PC-9 (cell line): ENCODE measurements at regions not wholly inside any gene's neighbourhood (a gene's known extent, or its start where the extent isn't known, plus 50 kb on each side); places are given as distances from the start of the nearest gene placed in this dataset.

Experiments used
- BruUV-seq: library from RNA; stranded (reverse); fragments of 400-500 nt; replicated peaks from 2 replicates; lab custom pipeline; 2021; lab: Mats Ljungman, UMichigan
- CTCF ChIA-PET: fragments of 300-600 bp; sonication (Branson Sonifier 250); formaldehyde crosslinking; loops from one replicate; lab custom pipeline; 2022; ENCODE audit warnings: antibody characterized with exemption; lab: Charles Lee
- POLR2A ChIA-PET: fragments of 300-600 bp; sonication (Branson Sonifier 250); formaldehyde crosslinking; loops from one replicate; lab custom pipeline; 2022; ENCODE audit warnings: antibody characterized with exemption; ENCODE audit not compliant: unreplicated experiment; lab: Charles Lee
- DNase-seq, 2 experiments: peaks; one replicate each; pipeline versions ENCODE4 v3.0.0 to v3.0.0-alpha.2; 2015 to 2022; ENCODE audit warnings: mixed read lengths in 1 of 2
- H2AFZ ChIP-seq: fragments of 200-600 bp; sonication (generic); 2 replicates; pipeline ENCODE4 v1.8.1; 2017; ENCODE audit warnings: antibody characterized with exemption
- H3F3A ChIP-seq: fragments of 200-600 bp; sonication (generic); 2 replicates; pipeline ENCODE4 v1.8.1; 2017; ENCODE audit warnings: antibody characterized with exemption, mild to moderate bottlenecking, low read depth; ENCODE audit not compliant: insufficient read depth
- H3K27ac ChIP-seq: fragments of 200-600 bp; sonication (generic); 2 replicates; pipeline ENCODE4 v1.6.1; 2016; ENCODE audit warnings: mixed run types
- H3K27me3 ChIP-seq: fragments of 200-600 bp; sonication (generic); 2 replicates; pipeline ENCODE4 v1.6.1; 2016; ENCODE audit warnings: low read depth, mixed run types; ENCODE audit not compliant: insufficient read depth
- H3K36me3 ChIP-seq: fragments of 200-600 bp; sonication (generic); 2 replicates; pipeline ENCODE4 v1.6.1; 2016; ENCODE audit warnings: low read depth, mixed run types
- H3K4me1 ChIP-seq: fragments of 200-600 bp; sonication (generic); replicated peaks from 2 replicates; pipeline ENCODE4 v1.6.1; 2016; ENCODE audit warnings: mixed run types; ENCODE audit not compliant: insufficient read depth
- H3K4me2 ChIP-seq: fragments of 200-600 bp; sonication (generic); 2 replicates; pipeline ENCODE4 v1.6.1; 2017; ENCODE audit warnings: mixed run types
- H3K4me3 ChIP-seq: fragments of 200-600 bp; sonication (generic); 2 replicates; pipeline ENCODE4 v1.6.1; 2016; ENCODE audit warnings: mixed run types
- H3K79me2 ChIP-seq: fragments of 200-600 bp; sonication (generic); 2 replicates; pipeline ENCODE4 v1.6.1; 2017; ENCODE audit warnings: low read depth, mixed run types
- H3K9me2 ChIP-seq: fragments of 200-600 bp; sonication (generic); 2 replicates; pipeline ENCODE4 v1.8.1; 2017; ENCODE audit warnings: mild to moderate bottlenecking; ENCODE audit not compliant: insufficient read depth
- H3K9me3 ChIP-seq: fragments of 200-600 bp; sonication (generic); 2 replicates; pipeline ENCODE4 v1.8.1; 2016; ENCODE audit warnings: low read depth; ENCODE audit not compliant: insufficient read depth
- H4K20me1 ChIP-seq: fragments of 200-600 bp; sonication (generic); 2 replicates; pipeline ENCODE4 v1.8.1; 2017; ENCODE audit not compliant: insufficient read depth
- CTCF ChIP-seq: fragments of 200-600 bp; sonication (generic); conservative IDR thresholded peaks from 2 replicates; pipeline ENCODE4 v1.6.1; 2017; ENCODE audit warnings: mixed run types, antibody characterized with exemption, mild to moderate bottlenecking, moderate library complexity
- EZH2 ChIP-seq: fragments of 200-600 bp; sonication (generic); IDR thresholded peaks from 2 replicates; pipeline ENCODE4 v1.8.0; 2017; ENCODE audit warnings: antibody characterized with exemption, low read depth
- intact Hi-C: fragments of 100-400 bp; cut with micrococcal nuclease; formaldehyde crosslinking; loops from one replicate; pipeline ENCODE4 v1.10.0; 2022; ENCODE audit not compliant: unreplicated experiment

- BruUV-seq = no TSS peak
- CTCF ChIA-PET = no interaction called here
These were observed 213.0 kb upstream of the CDYL start for GRCh38 chr6:4563156-4563555.

GRCh38 chr6:4561773-4562400, 214.3 kb upstream of the CDYL start:
- ChIA-PET CTCF (no interaction called here), POLR2A (no interaction called here)
- no peak for TF ChIP-seq EZH2
- TF ChIP-seq CTCF = no peak
- Histone ChIP-seq H3K36me3 (no peaks in the 10 kb centered on the region), H3K79me2 (no peaks in the 10 kb centered on the region), H3K4me2 (no peak overlapping the region), H2AFZ (no peak overlapping the region), H3K9me2 (no peaks in the 10 kb centered on the region), H3K9me3 (no peaks in the 10 kb centered on the region), H3K4me1 (no peaks in the 10 kb centered on the region), H3K27me3 (no peaks in the 10 kb centered on the region), H3F3A (no peaks in the 10 kb centered on the region), H3K27ac (no peak overlapping the region), H4K20me1 (no peaks in the 10 kb centered on the region), H3K4me3 (no peak overlapping the region)
- BruUV-seq = no TSS peak
- intact Hi-C loops = no loop called here
- DNase-seq = no peak

More at GRCh38 chr6:4563156-4563555, 213.0 kb upstream of the CDYL start:
- H3K9me3 ChIP-seq = no peaks in the 10 kb centered on the region
- H3K4me1 ChIP-seq = no peaks in the 10 kb centered on the region
- H3K4me3 ChIP-seq = no peak overlapping the region
- H3K9me2 ChIP-seq = no peaks in the 10 kb centered on the region
- H3F3A ChIP-seq = no peaks in the 10 kb centered on the region
- POLR2A ChIA-PET = no interaction called here
- intact Hi-C loops = no loop called here
- no peaks in the 10 kb centered on the region for H3K79me2 ChIP-seq
- H2AFZ ChIP-seq = no peak overlapping the region
- no peaks in the 10 kb centered on the region for H3K36me3 ChIP-seq
- TF ChIP-seq EZH2 = no peak
- no peak for TF ChIP-seq CTCF
- no peak overlapping the region for H3K27ac ChIP-seq
- DNase-seq = no peak
- H3K27me3 ChIP-seq = no peaks in the 10 kb centered on the region
- no peak overlapping the region for H3K4me2 ChIP-seq
- H4K20me1 ChIP-seq = no peaks in the 10 kb centered on the region

- no peak overlapping the region for H2AFZ ChIP-seq
- no peak overlapping the region for H3K4me2 ChIP-seq
- ChIA-PET CTCF (no interaction called here), POLR2A (no interaction called here)
- BruUV-seq = no TSS peak
- TF ChIP-seq EZH2 = no peak
- H3K27ac ChIP-seq = no peak overlapping the region
- DNase-seq = no peak
- H4K20me1 ChIP-seq = no peaks in the 10 kb centered on the region
- no peaks in the 10 kb centered on the region for H3K4me1 ChIP-seq
- no peaks in the 10 kb centered on the region for H3K79me2 ChIP-seq
- no peaks in the 10 kb centered on the region for H3K36me3 ChIP-seq
- no peaks in the 10 kb centered on the region for H3K9me2 ChIP-seq
- no peak overlapping the region for H3K4me3 ChIP-seq
- no peaks in the 10 kb centered on the region for H3K9me3 ChIP-seq
- no peaks in the 10 kb centered on the region for H3F3A ChIP-seq
- H3K27me3 ChIP-seq = no peaks in the 10 kb centered on the region
- intact Hi-C loops = no loop called here
These were observed 215.1 kb upstream of the CDYL start for GRCh38 chr6:4561078-4561435.
